ENCODE measurements at regions not wholly inside any gene's neighbourhood (a gene's known extent, or its start where the extent isn't known, plus 50 kb on each side); places are given as distances from the start of the nearest gene placed in this dataset.
A peak's percentile ranks its signal among the peaks of the same experiment; 100 is the strongest.

DNA sequence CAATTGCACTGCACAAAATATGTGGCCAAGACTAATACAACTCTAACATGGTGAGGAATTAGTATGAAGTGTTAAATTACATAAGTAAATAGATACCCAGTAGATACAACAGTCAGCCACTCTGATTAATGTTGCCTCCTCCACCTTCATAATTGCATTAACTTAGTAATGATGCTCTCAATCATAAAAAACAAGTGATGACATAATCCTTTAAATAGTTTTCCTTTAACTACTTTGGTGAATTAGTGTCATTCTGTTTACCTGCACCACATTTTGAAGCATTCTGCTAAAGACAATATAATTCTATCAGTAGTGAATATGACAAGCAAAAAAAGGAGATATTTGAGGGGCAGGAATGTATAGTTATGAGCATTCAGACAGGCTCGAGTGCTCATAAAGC, 265.9 kb upstream of the SLC24A2 start:
- DNase-seq = no peak
- TF ChIP-seq GATA1 (IDR thresholded peaks at IDR 0.05; ENCODE audit: low read depth, low read length) (no peak), POLR2A (IDR thresholded peaks at IDR 0.05; ENCODE audit: low read length) (no peak)

DNA sequence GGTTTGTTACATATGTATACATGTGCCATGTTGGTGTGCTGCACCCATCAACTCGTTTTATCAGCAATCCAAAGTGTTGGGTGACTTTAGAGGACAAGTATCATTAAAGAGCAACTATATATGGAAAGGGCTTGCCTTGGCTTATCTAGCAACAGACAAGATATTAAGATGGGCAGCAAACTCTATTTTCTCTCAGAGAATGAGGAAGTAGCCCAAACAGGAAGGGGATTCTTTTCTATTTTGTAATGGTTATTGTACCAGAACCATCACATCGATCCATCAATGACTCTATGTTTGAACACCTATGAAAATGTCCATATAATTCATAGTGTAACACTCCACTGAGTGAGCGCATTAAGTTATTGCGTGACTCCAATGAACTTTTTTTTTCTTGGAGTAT, 260.1 kb upstream of the SLC24A2 start:
- no peak for DNase-seq
- no peak for TF ChIP-seq POLR2A (IDR thresholded peaks at IDR 0.05; ENCODE audit: low read length)
- TF ChIP-seq GATA1 (IDR thresholded peaks at IDR 0.05; ENCODE audit: low read depth, low read length) = no peak

DNA sequence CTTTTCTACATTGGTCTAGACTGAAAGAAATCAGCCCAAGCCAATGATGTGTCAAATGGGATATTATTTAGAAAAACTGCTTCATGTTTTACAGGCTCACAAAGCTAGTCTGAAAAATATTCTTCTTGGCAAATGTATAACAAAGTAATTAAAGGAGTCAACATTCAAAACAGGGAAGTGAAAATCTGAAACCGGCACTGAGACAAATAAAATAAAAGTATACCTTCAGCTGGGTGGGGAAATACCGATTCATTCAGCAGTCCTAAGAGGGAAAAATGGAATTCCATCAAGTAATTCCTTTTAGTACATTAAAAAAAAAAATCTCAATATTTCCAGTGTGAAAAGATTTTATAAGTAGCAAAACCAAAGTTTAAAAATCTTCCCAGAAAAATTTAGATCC, 259.6 kb upstream of the SLC24A2 start:
- TF ChIP-seq GATA1 (IDR thresholded peaks at IDR 0.05; ENCODE audit: low read depth, low read length) (no peak), POLR2A (IDR thresholded peaks at IDR 0.05; ENCODE audit: low read length) (no peak)
- DNase-seq = no peak

DNA sequence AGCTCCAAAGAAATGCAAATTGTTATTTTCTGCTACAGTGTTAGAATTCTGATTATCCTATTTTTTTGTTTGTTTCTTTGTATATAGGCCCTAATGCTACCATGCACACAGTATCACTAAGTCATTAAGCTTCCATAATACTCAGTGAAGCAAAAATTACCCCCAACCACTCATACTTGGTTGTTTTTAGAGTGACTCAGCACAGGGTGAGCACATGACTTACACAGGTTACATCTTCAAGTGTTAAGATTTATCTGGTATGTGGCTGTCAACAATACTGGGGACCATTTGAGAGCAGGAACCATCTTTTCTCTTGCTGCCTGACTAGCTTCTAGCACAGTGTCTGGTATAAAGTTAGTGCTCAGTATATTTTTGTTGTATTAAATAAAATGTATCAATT, 255.8 kb upstream of the SLC24A2 start:
- no peak for DNase-seq
- TF ChIP-seq POLR2A (IDR thresholded peaks at IDR 0.05; ENCODE audit: low read length) (no peak), GATA1 (IDR thresholded peaks at IDR 0.05; ENCODE audit: low read depth, low read length) (no peak)

DNA sequence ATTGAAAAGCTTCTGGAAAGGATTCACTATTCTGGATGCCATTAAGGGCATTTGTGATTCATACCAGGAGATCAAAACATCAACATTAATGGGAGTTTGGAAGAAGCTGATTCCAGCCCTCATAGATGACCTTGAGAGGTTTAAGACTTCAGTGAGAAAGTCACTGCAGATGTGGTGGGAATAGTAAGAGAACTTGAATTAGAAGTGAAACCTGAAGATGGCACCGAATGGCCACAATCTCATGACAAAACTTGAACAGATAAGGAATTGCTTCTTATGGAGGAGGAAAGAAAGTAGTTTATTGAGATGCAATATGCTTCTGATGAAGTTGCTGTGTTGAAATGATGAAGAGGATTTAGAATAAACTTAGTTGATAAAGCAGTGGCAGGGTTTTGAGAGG, 254.6 kb upstream of the SLC24A2 start:
- peak in 1 of 2 experiments; percentile 5 for DNase-seq
- no peak for TF ChIP-seq GATA1 (IDR thresholded peaks at IDR 0.05; ENCODE audit: low read depth, low read length)
- no peak for TF ChIP-seq POLR2A (IDR thresholded peaks at IDR 0.05; ENCODE audit: low read length)

DNA sequence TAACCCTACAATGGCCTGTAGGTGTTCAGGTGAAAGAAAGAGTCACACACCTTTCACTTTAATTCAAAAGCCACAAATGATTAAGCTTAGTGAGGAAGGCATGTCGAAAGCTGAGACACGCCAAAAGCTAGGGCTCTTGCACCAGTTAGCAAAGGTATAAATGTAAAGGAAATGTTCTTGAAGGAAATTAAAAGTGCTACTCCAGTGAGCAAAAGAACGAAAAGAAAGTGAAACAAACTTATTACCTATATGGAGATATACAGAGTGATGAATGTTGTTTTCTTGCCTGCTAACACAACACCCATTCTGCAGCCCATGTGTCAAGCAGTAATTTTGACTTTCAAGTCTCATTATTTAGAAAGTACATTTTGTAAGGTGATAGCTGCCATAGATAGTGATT, 254.2 kb upstream of the SLC24A2 start:
- TF ChIP-seq GATA1 (IDR thresholded peaks at IDR 0.05; ENCODE audit: low read depth, low read length) (no peak), POLR2A (IDR thresholded peaks at IDR 0.05; ENCODE audit: low read length) (no peak)
- DNase-seq = no peak

DNA sequence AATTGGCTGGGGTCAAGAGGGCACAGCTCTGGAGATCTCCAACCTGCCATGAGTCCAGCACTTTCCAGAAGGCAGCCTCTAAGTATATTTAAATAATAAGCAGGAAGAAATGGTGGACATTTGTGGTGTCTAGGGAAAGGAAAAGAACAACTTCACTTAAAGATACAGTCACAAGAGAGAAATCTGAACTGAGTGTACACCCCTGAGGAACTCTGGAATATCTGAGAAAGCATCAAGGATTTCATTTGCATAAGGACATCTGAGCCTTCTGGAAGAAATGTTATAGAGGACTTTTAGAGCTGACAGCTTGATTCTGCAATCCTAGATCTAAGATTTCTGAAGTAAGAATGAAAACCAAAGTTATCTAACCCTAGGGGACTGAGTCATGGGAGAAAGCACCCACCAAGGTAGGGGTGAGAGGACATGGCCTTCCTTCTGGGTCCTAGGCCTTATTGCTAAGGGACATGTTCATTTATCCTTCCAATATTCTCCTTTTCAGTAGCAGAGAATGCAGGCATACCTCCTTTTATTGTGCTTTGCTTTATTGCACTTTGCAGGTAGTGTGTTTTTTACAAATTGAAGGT, 253.4 kb upstream of the SLC24A2 start:
- TF ChIP-seq POLR2A (IDR thresholded peaks at IDR 0.05; ENCODE audit: low read length) (no peak), GATA1 (IDR thresholded peaks at IDR 0.05; ENCODE audit: low read depth, low read length) (no peak)
- DNase-seq = no peak

DNA sequence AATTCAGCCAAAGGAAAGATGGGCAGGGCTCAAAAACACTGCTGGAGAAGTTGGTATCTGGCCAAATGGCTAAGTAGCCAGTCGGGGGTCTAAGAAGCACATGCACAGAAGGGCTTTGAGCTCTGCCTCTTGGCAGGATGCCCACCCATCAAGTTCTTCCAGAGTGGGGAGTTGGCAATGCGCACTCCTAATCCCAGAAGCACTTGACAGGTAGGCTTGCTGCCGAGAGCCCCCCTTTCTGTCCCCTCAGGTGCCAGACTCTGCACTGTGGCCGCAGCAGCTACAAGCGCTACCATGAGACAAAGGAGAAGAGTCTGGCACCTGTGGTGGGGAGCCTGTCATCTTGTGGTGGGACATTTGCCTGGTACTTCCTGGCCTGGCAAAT, 252.9 kb upstream of the SLC24A2 start:
- no peak for DNase-seq
- no peak for TF ChIP-seq GATA1 (IDR thresholded peaks at IDR 0.05; ENCODE audit: low read depth, low read length)

DNA sequence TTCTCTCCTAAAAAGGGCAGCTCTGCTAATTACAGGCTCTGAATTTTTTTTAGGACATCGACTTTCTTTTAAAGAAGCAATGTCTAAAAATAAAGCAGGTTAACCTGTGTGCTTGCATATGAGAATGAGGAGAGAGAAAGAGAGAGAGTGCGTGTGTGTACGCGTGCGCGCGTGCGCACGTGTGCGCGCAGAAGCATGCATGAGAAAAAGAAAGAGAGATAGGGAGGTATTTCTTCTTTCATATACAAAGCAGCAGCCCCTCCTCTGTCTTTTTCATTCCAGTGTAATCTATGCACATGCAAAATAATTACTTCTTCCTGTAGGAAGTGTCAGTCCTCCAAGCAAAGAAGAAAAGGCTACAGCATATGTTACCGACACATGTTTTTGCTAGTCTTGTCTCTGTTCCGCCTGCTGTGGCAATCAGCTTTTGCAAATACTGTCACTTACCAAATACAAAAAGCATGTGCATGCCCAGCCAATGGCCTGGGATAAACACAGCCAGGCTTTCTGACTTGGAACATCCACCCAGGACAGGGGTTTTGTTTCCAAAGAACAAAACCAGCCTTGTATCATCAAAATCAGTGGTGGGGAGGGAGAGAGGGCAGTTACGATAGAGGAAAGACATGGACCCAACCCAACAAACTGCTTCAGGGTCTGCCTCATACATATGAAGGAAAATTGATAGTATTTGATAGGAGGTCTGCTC, 252.3 kb upstream of the SLC24A2 start:
- no peak for TF ChIP-seq GATA1 (IDR thresholded peaks at IDR 0.05; ENCODE audit: low read depth, low read length)
- no peak for TF ChIP-seq POLR2A (IDR thresholded peaks at IDR 0.05; ENCODE audit: low read length)
- no peak for DNase-seq

DNA sequence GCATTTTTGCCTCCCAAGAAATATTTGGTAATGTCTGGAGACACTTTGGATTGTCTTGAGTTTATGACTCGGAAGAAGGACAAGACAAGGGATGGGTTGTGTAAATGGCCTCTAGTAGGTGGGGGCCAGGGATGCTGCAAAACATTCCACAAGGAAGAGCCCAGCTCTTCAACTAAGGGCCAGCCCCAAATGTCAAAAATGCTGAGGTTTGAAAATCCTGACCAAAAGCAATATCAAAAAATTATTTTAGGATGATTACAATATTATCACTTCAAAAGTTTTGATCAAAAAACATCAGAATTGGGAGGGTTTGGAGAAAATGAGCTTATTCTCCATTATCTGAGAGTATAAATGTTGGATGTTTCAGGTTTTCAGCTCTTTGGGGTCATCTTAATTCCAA, 248.9 kb upstream of the SLC24A2 start:
- DNase-seq = no peak
- no peak for TF ChIP-seq GATA1 (IDR thresholded peaks at IDR 0.05; ENCODE audit: low read depth, low read length)
- no peak for TF ChIP-seq POLR2A (IDR thresholded peaks at IDR 0.05; ENCODE audit: low read length)

DNA sequence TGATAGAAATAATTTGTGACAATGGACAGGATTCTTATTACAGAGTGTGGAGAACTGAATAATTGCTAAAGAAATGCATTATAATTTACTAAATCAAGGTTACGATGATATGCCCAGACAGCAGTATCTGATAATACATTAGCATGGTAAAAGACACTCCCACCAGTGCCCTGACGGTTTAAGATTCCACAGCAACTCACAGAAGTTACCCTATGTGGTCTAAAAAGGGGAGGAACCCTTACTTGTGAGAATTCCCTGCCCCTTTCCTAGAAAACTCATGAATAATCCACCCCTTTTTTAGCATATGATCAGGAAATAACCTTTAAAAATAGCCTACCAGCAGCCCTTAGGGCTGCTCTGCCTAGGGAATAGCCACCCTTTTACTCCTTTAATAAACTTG, 244.7 kb upstream of the SLC24A2 start:
- DNase-seq = no peak
- no peak for TF ChIP-seq POLR2A (IDR thresholded peaks at IDR 0.05; ENCODE audit: low read length)
- no peak for TF ChIP-seq GATA1 (IDR thresholded peaks at IDR 0.05; ENCODE audit: low read depth, low read length)

DNA sequence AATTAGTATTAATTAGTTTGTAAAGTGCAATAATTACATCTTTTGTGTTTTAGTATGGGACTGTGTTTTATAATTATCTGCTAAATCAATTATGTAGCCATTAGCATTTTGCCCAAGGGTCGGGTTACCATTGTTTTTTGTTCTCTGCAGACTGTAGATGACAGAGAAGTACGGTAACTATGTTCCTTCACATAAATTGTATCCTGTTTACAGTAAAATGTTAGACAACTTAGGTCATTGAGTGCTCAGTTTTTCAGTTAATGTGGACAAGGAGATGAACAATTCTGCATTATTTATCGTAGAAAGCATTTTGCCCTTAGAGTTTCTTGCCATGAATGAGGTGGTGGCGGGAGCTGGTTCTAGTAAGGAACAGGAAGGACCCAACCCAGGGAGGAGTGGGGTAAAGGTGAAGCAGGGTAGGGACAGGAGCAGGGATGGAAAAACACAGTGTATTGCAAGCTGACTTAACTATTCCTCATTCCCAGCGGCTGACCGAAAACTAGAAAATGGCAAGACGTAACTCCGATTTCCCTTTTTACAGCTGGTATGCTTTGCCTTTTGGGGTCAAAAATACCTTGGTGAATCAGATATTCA, 243.7 kb upstream of the SLC24A2 start:
- no peak for TF ChIP-seq GATA1 (IDR thresholded peaks at IDR 0.05; ENCODE audit: low read depth, low read length)
- no peak for DNase-seq

DNA sequence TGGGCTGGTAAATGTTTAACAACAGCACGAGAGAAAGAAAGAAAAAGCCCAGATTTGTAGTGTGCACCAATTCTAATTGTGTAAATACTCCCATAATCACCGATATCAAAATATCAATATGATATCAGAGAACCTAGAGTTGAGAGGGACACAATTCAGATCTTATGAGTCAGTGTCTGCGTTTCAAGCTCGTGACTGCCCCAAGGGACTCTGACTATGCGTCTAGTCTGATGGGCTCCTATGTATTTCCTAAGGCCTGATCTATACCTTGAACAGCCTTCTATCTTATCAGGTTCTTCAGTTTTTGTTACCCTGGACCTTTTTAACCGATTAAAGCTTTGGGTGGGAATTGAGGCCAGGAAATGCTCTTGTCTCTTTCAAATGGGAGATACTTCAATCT, 243.0 kb upstream of the SLC24A2 start:
- DNase-seq = no peak
- TF ChIP-seq GATA1 (IDR thresholded peaks at IDR 0.05; ENCODE audit: low read depth, low read length) = no peak
- no peak for TF ChIP-seq POLR2A (IDR thresholded peaks at IDR 0.05; ENCODE audit: low read length)

DNA sequence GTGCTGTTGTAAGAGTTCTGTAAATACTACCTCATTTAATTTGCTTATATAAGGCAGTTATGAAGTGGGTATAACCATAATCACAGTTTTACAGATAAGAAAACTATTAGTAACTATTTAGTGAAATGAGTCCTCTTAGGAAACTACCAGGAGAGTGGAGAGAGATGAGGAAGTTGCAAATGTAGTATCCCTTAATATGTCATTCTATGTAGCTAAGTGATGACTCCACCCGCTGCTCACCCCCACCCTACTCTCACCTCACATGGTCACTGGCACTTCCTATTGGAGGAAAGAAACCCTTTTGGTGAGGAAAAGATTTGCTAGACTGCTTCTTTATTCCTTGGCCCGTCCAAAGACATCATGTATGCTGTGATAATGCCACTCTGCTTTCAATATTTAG, 241.8 kb upstream of the SLC24A2 start:
- DNase-seq = no peak
- TF ChIP-seq POLR2A (IDR thresholded peaks at IDR 0.05; ENCODE audit: low read length) = no peak
- no peak for TF ChIP-seq GATA1 (IDR thresholded peaks at IDR 0.05; ENCODE audit: low read depth, low read length)

DNA sequence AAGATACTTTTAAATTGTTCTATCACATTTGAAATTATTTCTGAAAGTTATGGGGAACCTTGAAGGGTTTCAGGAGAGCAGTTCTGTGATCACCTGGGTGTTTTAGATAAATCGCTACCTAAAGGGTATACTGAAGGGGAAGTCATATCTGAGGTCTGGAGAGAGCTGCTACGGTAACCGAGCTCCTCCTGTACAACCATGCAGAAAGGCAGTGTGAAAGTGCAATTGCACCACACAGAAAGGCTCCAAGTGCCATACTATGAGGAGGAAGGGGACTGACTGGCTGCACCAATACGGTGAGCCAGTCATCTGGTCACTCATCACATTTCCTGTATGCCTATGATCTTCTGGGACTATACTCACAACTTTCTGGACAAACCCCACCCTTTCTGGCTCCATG, 241.4 kb upstream of the SLC24A2 start:
- no peak for DNase-seq
- TF ChIP-seq GATA1 (IDR thresholded peaks at IDR 0.05; ENCODE audit: low read depth, low read length) (no peak), POLR2A (IDR thresholded peaks at IDR 0.05; ENCODE audit: low read length) (no peak)

All from erythroblast (primary cell).